ENCODE measurements at regions not wholly inside any gene's neighbourhood (a gene's known extent, or its start where the extent isn't known, plus 50 kb on each side); places are given as distances from the start of the nearest gene placed in this dataset.
A peak's percentile ranks its signal among the peaks of the same experiment; 100 is the strongest.

GRCh38 chr6:163667372-163668060 lies 253.0 kb downstream of the QKI start (continued):
- TF ChIP-seq GABPA (tag; conservative IDR thresholded peaks at IDR 0.05; ENCODE audit: low read depth): peak; percentile 48; the same call in 1 of the 2 replicates
- TF ChIP-seq SRSF9 (IDR thresholded peaks at IDR 0.05; ENCODE audit: borderline replicate concordance, low read depth, low read length): no peak
- peak; percentile 37; the same call in 1 of the 2 replicates for TF ChIP-seq PKNOX1 (IDR thresholded peaks at IDR 0.05)
- TF ChIP-seq SOX6 (IDR thresholded peaks at IDR 0.05): peak; percentile 34; the same call in 1 of the 2 replicates
- no peak for TF ChIP-seq NFATC3 (IDR thresholded peaks at IDR 0.05)
- TF ChIP-seq SPI1 (IDR thresholded peaks at IDR 0.05; ENCODE audit: borderline replicate concordance, low read depth, low read length): peak; percentile 67; the same call in 1 of the 2 replicates
- no peak for TF ChIP-seq ZNF280B (CRISPR knock-in tag; IDR thresholded peaks at IDR 0.05)
- TF ChIP-seq HMG20A (CRISPR knock-in tag; conservative IDR thresholded peaks at IDR 0.05): no peak

- intact Hi-C loops (cut with micrococcal nuclease): no loop called here
- in situ Hi-C loops (cut with MboI): no loop called here
- BruUV-seq (replicated peaks): no TSS peak
- Histone ChIP-seq H3K79me2 (ENCODE audit: control insufficient read depth, insufficient read depth, low read length) (no peaks in the 10 kb centered on the region), H2AFZ (ENCODE audit: low read depth, low read length) (no peak overlapping the region), H3K4me1 (replicated peaks in 1 of 2; ENCODE audit: control insufficient read depth in 2 of 2, insufficient read depth in 2 of 2, low read length in 2 of 2) (peaks cover 0 to 5% of the 10 kb centered on the region in 2 experiments; a peak in 2 of 5 replicates), H3K4me3 (no peak overlapping the region), H3K9me1 (ENCODE audit: control insufficient read depth, insufficient read depth, low read length) (no peaks in the 10 kb centered on the region), H3K27me3 (ENCODE audit: control insufficient read depth in 2 of 2, insufficient read depth in 2 of 2, low read length in 2 of 2) (peaks cover 27 to 57% of the 10 kb centered on the region in 2 experiments; a peak in 4 of 5 replicates), H3K27ac (ENCODE audit: extremely low read depth, low read depth, low read length) (no peak overlapping the region), H3K9me3 (replicated peaks; ENCODE audit: control insufficient read depth, insufficient read depth, low read depth, low read length) (no peaks in the 10 kb centered on the region), H4K20me1 (replicated peaks; ENCODE audit: control insufficient read depth, insufficient read depth, low read length) (no peaks in the 10 kb centered on the region; the same call in 1 of the 2 replicates), H3K4me2 (ENCODE audit: insufficient read depth, low read length) (no peak overlapping the region), H3K36me3 (ENCODE audit: control insufficient read depth, insufficient read depth, low read length) (no peaks in the 10 kb centered on the region), H3K9ac (ENCODE audit: insufficient read depth in 1 of 2, low read depth in 2 of 2, low read length in 2 of 2) (no peak overlapping the region)
- FAIRE-seq (no peak), ATAC-seq (no peak), DNase-seq (ENCODE audit: extremely low read depth in 1 of 4, low spot score in 3 of 4) (no peak)
- CTCF ChIA-PET (ENCODE audit: low intra/inter-chr PET ratio): no interaction called here
- 6% methylated on average over 1 of the region's 1 CpG for WGBS (ENCODE audit: insufficient coverage, low coverage, missing lambda C conversion rate)
- POLR2A ChIA-PET: no interaction called here
- TF ChIP-seq CTCFL (IDR thresholded peaks at IDR 0.05; ENCODE audit: borderline replicate concordance, insufficient read depth, low read depth, low read length, poor library complexity, severe bottlenecking) (no peak), HBP1 (CRISPR knock-in tag; IDR thresholded peaks at IDR 0.05) (0 out of 2 replicates have a peak, but pooled peaks have one; percentile 17), BDP1 (IDR thresholded peaks at IDR 0.05; ENCODE audit: insufficient read depth, insufficient read length) (no peak), HLTF (IDR thresholded peaks at IDR 0.05) (0 out of 2 replicates have a peak, but pooled peaks have one; percentile 20), PHB2 (IDR thresholded peaks at IDR 0.05; ENCODE audit: low read depth) (0 out of 2 replicates have a peak, but pooled peaks have one; percentile 35), ZNF75A (CRISPR knock-in tag; IDR thresholded peaks at IDR 0.05) (no peak), TAF9B (IDR thresholded peaks at IDR 0.05; ENCODE audit: partially characterized antibody) (no peak), OTX1 (CRISPR knock-in tag; IDR thresholded peaks at IDR 0.05) (peak; percentile 65; the same call in 1 of the 2 replicates)
Observed at GRCh38 chr6:163665464-163665863, 250.9 kb downstream of the QKI start.

All from K562 (cell line).